ENCODE measurements at regions not wholly inside any gene's neighbourhood (a gene's known extent, or its start where the extent isn't known, plus 50 kb on each side); places are given as distances from the start of the nearest gene placed in this dataset.
"Not testable (repeated sequence)": the region's sequence is repeated elsewhere in the genome, so short reads cannot be mapped to it uniquely, and the experiment has no call there.

DNA sequence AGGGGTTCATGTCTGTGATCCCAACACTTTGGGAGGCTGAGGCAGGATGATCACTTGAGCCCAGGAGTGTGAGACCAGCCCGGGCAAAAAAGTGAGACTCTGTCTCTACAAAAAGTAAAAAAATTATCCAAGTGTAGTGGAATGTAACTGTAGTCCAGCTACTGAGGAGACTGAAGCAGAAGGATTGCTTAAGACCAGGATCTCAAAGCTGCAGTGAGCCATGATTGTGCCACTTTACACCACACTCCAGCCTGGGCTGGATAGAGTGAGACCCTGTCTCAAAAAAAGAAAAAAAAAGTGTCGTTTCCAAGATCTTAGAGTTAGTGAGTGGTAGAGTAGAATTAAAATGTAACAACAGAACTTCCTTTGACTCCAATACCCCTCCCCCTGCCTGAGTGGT, 589.4 kb upstream of the MBL2 start:
- no peak overlapping the region for H3K4me3 ChIP-seq
- DNase-seq, result no peak
- no peaks in the 10 kb centered on the region for H3K36me3 ChIP-seq
- no peaks in the 10 kb centered on the region for H3K27me3 ChIP-seq (replicated peaks in 1 of 7)
- no peaks in the 10 kb centered on the region for H3K4me1 ChIP-seq
- 71 to 87% (median 74%) methylated on average over 2 of the region's 2 CpGs for WGBS, 5 donors
- intact Hi-C loops (cut with DNase I; ENCODE audit: low total_unique reads), result no loop called here
- no peak overlapping the region for H3K27ac ChIP-seq
- TF ChIP-seq POLR2A (IDR thresholded peaks at IDR 0.05), result no peak
- TF ChIP-seq, protein P1, sequence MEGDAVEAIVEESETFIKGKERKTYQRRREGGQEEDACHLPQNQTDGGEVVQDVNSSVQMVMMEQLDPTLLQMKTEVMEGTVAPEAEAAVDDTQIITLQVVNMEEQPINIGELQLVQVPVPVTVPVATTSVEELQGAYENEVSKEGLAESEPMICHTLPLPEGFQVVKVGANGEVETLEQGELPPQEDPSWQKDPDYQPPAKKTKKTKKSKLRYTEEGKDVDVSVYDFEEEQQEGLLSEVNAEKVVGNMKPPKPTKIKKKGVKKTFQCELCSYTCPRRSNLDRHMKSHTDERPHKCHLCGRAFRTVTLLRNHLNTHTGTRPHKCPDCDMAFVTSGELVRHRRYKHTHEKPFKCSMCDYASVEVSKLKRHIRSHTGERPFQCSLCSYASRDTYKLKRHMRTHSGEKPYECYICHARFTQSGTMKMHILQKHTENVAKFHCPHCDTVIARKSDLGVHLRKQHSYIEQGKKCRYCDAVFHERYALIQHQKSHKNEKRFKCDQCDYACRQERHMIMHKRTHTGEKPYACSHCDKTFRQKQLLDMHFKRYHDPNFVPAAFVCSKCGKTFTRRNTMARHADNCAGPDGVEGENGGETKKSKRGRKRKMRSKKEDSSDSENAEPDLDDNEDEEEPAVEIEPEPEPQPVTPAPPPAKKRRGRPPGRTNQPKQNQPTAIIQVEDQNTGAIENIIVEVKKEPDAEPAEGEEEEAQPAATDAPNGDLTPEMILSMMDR (IDR thresholded peaks at IDR 0.05 in 8 of 11, conservative IDR thresholded peaks at IDR 0.05 in 3 of 11), result no peak
- TF ChIP-seq POLR2AphosphoS5 (IDR thresholded peaks at IDR 0.05), result no peak
- peaks cover 0 to 11% (median 0%) of the 10 kb centered on the region in 8 donors for H3K9me3 ChIP-seq

DNA sequence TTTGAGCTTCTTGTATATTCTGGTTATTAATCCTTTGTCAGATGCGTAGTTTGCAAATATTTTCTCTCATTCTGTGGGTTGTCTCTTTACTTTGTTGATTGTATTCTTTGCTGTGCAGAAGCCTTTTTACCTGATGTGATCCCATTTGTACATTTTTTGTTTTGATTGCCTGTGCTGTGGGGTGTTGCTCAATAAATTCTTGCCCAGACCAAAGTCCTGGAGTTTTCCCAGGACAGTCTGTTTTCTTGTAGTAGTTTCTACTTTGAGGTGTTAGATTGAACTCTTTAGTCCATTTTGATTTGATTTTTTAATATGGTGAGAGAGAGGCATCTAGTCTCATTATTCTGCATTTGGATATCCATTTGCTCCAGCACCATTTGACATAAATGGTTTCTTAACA, 588.7 kb upstream of the MBL2 start:
- Histone ChIP-seq H3K9me3 (peaks cover 0 to 11% (median 0%) of the 10 kb centered on the region in 8 donors), H3K36me3 (no peaks in the 10 kb centered on the region), H3K27ac (no peak overlapping the region), H3K4me1 (no peaks in the 10 kb centered on the region), H3K27me3 (replicated peaks in 1 of 7) (no peaks in the 10 kb centered on the region), H3K4me3 (no peak overlapping the region)
- intact Hi-C loops (cut with DNase I; ENCODE audit: low total_unique reads), result no loop called here
- TF ChIP-seq, protein P1 (IDR thresholded peaks at IDR 0.05 in 8 of 11, conservative IDR thresholded peaks at IDR 0.05 in 3 of 11), result no peak
- TF ChIP-seq POLR2AphosphoS5 (IDR thresholded peaks at IDR 0.05), result no peak
- no peak for TF ChIP-seq POLR2A (IDR thresholded peaks at IDR 0.05)
- DNase-seq, result no peak
- WGBS, 5 donors, result 89 to 100% (median 90%) methylated on average over 1 of the region's 1 CpG

DNA sequence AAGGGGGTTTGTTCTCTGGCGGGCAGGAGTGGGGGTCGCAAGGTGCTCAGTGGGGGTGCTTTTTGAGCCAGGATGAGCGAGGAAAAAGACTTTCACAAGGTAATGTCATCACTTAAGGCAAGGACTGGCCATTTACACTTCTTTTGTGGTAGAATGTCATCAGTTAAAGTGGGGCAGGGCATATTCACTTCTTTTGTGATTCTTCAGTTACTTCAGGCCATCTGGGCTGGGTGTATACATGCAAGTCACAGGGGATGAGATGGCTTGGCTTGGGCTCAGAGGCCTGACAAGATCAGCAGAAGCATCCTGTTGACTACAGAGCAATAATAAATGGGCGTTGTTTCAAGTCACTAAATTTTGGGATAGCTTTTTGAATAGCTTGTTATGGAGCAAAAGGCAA, 586.4 kb upstream of the MBL2 start:
- DNase-seq; H3K4me3 ChIP-seq; H3K27me3 ChIP-seq (replicated peaks in 1 of 7); H3K36me3 ChIP-seq; H3K27ac ChIP-seq; intact Hi-C loops (cut with DNase I; ENCODE audit: low total_unique reads); H3K4me1 ChIP-seq: not testable (repeated sequence)
- 59 to 78% (median 71%) methylated on average over 4 of the region's 4 CpGs for WGBS, 5 donors
- peaks cover 0 to 14% (median 1%) of the 10 kb centered on the region in 8 donors for H3K9me3 ChIP-seq

DNA sequence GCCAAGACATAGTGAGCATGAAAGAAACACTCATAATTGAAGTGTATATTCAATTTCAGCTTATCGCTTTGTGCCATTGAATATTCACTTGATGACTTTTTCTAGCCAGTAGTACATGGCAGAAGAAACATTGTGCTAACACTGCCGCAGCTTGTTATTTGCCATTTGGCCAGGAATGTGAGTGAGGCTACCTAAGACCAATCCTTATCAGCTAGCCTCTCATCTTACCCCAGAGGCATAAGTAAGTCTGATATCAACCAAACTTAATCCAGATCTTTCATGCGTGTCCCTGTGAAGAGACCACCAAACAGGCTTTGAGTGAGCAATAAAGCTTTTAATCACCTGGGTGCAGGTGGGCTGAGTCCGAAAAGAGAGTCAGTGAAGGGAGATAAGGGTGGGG, 586.0 kb upstream of the MBL2 start:
- H3K36me3 ChIP-seq, result no peaks in the 10 kb centered on the region
- intact Hi-C loops (cut with DNase I; ENCODE audit: low total_unique reads), result no loop called here
- TF ChIP-seq POLR2AphosphoS5 (IDR thresholded peaks at IDR 0.05) (no peak), POLR2A (IDR thresholded peaks at IDR 0.05) (no peak)
- TF ChIP-seq, protein P1 (IDR thresholded peaks at IDR 0.05 in 8 of 11, conservative IDR thresholded peaks at IDR 0.05 in 3 of 11), result no peak
- H3K27ac ChIP-seq, result no peak overlapping the region
- peaks cover 0 to 14% (median 1%) of the 10 kb centered on the region in 8 donors for H3K9me3 ChIP-seq
- no peak overlapping the region for H3K4me3 ChIP-seq
- H3K4me1 ChIP-seq, result no peaks in the 10 kb centered on the region
- H3K27me3 ChIP-seq (replicated peaks in 1 of 7), result no peaks in the 10 kb centered on the region
- WGBS, 5 donors, result 84 to 94% (median 89%) methylated on average over 4 of the region's 4 CpGs
- no peak for DNase-seq

DNA sequence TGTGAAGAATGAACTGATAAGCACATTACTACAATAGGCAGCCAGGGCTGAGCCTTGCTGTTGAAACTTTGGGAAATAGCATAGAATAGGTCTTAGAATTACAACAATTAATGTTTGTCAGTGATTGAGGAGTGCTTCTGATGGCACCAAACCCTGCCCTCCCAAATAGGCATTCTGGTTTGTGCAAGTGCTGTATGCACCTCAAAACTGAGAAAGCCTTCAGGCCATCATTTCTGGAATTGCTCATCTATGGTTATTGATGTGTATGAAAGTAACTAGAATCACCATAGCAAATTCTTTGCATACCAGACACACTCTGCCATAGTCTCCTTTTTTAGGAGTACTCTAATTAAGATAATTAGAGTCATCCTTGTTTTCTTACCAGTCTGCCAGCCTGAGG, 585.0 kb upstream of the MBL2 start:
- Histone ChIP-seq H3K27me3 (replicated peaks in 1 of 7) (no peaks in the 10 kb centered on the region), H3K4me3 (no peak overlapping the region), H3K27ac (no peak overlapping the region), H3K9me3 (peaks cover 0 to 14% (median 1%) of the 10 kb centered on the region in 8 donors), H3K4me1 (no peaks in the 10 kb centered on the region), H3K36me3 (no peaks in the 10 kb centered on the region)
- DNase-seq, result no peak
- TF ChIP-seq POLR2A (IDR thresholded peaks at IDR 0.05) (no peak), POLR2AphosphoS5 (IDR thresholded peaks at IDR 0.05) (no peak)
- TF ChIP-seq, protein P1 (IDR thresholded peaks at IDR 0.05 in 8 of 11, conservative IDR thresholded peaks at IDR 0.05 in 3 of 11), result no peak
- intact Hi-C loops (cut with DNase I; ENCODE audit: low total_unique reads), result no loop called here
